HG03103 (cell line): ENCODE measurements at regions not wholly inside any gene's neighbourhood (a gene's known extent, or its start where the extent isn't known, plus 50 kb on each side); places are given as distances from the start of the nearest gene placed in this dataset.
"Not testable (repeated sequence)": the region's sequence is repeated elsewhere in the genome, so short reads cannot be mapped to it uniquely, and the experiment has no call there.

Experiments
- ATAC-seq: cut with Tn5 transposase; IDR thresholded peaks from one replicate; pipeline ENCODE4 v1.9.1; 2021; ENCODE audit warnings: low read depth; ENCODE audit not compliant: unreplicated experiment

GRCh38 chr7:124643311-124643811 lies 122.2 kb downstream of the GPR37 start:
- ATAC-seq, result no peak

GRCh38 chr7:124635416-124635815 lies 130.2 kb downstream of the GPR37 start:
- ATAC-seq, result no peak

GRCh38 chr7:124633740-124634139 lies 131.9 kb downstream of the GPR37 start:
- ATAC-seq, result no peak

GRCh38 chr7:124630395-124630794 lies 135.2 kb downstream of the GPR37 start:
- ATAC-seq, result no peak

- no peak for ATAC-seq
These were observed 146.7 kb downstream of the GPR37 start for GRCh38 chr7:124618871-124619270.

- not testable (repeated sequence) for ATAC-seq
These were observed 147.5 kb downstream of the GPR37 start for GRCh38 chr7:124618051-124618450.

GRCh38 chr7:124603066-124603465 lies 162.5 kb downstream of the GPR37 start:
- no peak for ATAC-seq

- no peak for ATAC-seq
These were observed 168.1 kb downstream of the GPR37 start for GRCh38 chr7:124597509-124597908.

GRCh38 chr7:124596881-124597280 lies 168.7 kb downstream of the GPR37 start:
- ATAC-seq, result no peak

- ATAC-seq, result no peak
These were observed 174.8 kb downstream of the GPR37 start for GRCh38 chr7:124590814-124591213.

- ATAC-seq, result no peak
These were observed 188.3 kb downstream of the GPR37 start for GRCh38 chr7:124577256-124577655.

GRCh38 chr7:124575176-124575575 lies 190.4 kb downstream of the GPR37 start:
- ATAC-seq, result no peak

- no peak for ATAC-seq
These were observed 195.0 kb downstream of the GPR37 start for GRCh38 chr7:124570558-124570957.

GRCh38 chr7:124566583-124566982 lies 199.0 kb downstream of the GPR37 start:
- no peak for ATAC-seq

GRCh38 chr7:124557587-124557986 lies 208.0 kb downstream of the GPR37 start:
- ATAC-seq, result no peak

- no peak for ATAC-seq
These were observed 208.5 kb downstream of the GPR37 start for GRCh38 chr7:124557101-124557500.

GRCh38 chr7:124553502-124553901 lies 212.1 kb downstream of the GPR37 start:
- no peak for ATAC-seq

- no peak for ATAC-seq
These were observed 213.4 kb downstream of the GPR37 start for GRCh38 chr7:124552217-124552616.

- no peak for ATAC-seq
These were observed 215.6 kb downstream of the GPR37 start for GRCh38 chr7:124550036-124550435.

GRCh38 chr7:124542476-124542875 lies 223.1 kb downstream of the GPR37 start:
- ATAC-seq, result no peak

- no peak for ATAC-seq
These were observed 229.3 kb downstream of the GPR37 start for GRCh38 chr7:124536156-124536762.

GRCh38 chr7:124532166-124532565 lies 233.4 kb downstream of the GPR37 start:
- no peak for ATAC-seq

- ATAC-seq, result no peak
These were observed 248.7 kb downstream of the GPR37 start for GRCh38 chr7:124516911-124517310.
